SU-DHL-6 (cell line): ENCODE measurements at regions not wholly inside any gene's neighbourhood (a gene's known extent, or its start where the extent isn't known, plus 50 kb on each side); places are given as distances from the start of the nearest gene placed in this dataset.

Experiments
- H2AFZ ChIP-seq: fragments of 200-600 bp; sonication (generic); 2 replicates; pipeline ENCODE4 v1.6.1; 2014; ENCODE audit warnings: low read depth, mild to moderate bottlenecking, moderate library complexity, mixed read lengths, antibody characterized with exemption, low read length; ENCODE audit not compliant: severe bottlenecking
- H3F3A ChIP-seq: fragments of 200-600 bp; shearing (Covaris generic); 2 replicates; pipeline ENCODE4 v1.6.0; 2016; ENCODE audit warnings: antibody characterized with exemption, mild to moderate bottlenecking; ENCODE audit not compliant: insufficient read depth
- H3K27ac ChIP-seq: fragments of 200-600 bp; sonication (generic); 2 replicates; pipeline ENCODE4 v1.5.1; 2016; ENCODE audit warnings: low read depth, mild to moderate bottlenecking, low read length, moderate library complexity, mixed read lengths
- H3K27me3 ChIP-seq: fragments of 200-600 bp; sonication (generic), shearing (Covaris generic); 2 replicates; pipeline ENCODE4 v1.6.0; 2014; ENCODE audit warnings: mild to moderate bottlenecking, low read length
- H3K36me3 ChIP-seq: fragments of 200-600 bp; sonication (generic); 2 replicates; pipeline ENCODE4 v1.6.1; 2014; ENCODE audit warnings: mild to moderate bottlenecking, low read length, mixed read lengths
- H3K4me2 ChIP-seq: fragments of 300-600, 200-600 bp; shearing (Covaris generic), sonication (generic); 2 replicates; pipeline ENCODE4 v1.6.0; 2014; ENCODE audit warnings: low read length, low read depth, mild to moderate bottlenecking; ENCODE audit not compliant: poor library complexity, severe bottlenecking
- H3K4me3 ChIP-seq: fragments of 200-600 bp; sonication (generic); 2 replicates; pipeline ENCODE4 v1.5.1; 2014; ENCODE audit warnings: antibody characterized with exemption, low read length, mild to moderate bottlenecking, mixed read lengths; ENCODE audit not compliant: insufficient read depth, poor library complexity, severe bottlenecking
- H3K79me2 ChIP-seq: fragments of 200-600 bp; sonication (generic); 2 replicates; pipeline ENCODE4 v1.6.1; 2014; ENCODE audit warnings: mild to moderate bottlenecking, low read length, moderate library complexity; ENCODE audit not compliant: insufficient read depth
- H3K9ac ChIP-seq: fragments of 200-600 bp; sonication (generic); 2 replicates; pipeline ENCODE4 v1.7.0; 2014; ENCODE audit warnings: mild to moderate bottlenecking, low read length
- H3K9me2 ChIP-seq: fragments of 200-600 bp; sonication (generic); replicated peaks from 2 replicates; pipeline ENCODE4 v1.6.1; 2014; ENCODE audit warnings: low read length; ENCODE audit not compliant: insufficient read depth
- H3K9me3 ChIP-seq: fragments of 200-600 bp; sonication (generic); 2 replicates; pipeline ENCODE4 v1.6.1; 2014; ENCODE audit warnings: low read length, mixed read lengths; ENCODE audit not compliant: insufficient read depth
- H4K20me1 ChIP-seq: fragments of 200-600 bp; sonication (generic); 2 replicates; pipeline ENCODE4 v1.6.1; 2014; ENCODE audit warnings: low read depth, mild to moderate bottlenecking, antibody characterized with exemption, low read length, moderate library complexity, mixed read lengths
- CTCF ChIP-seq: fragments of 200-600 bp; sonication (generic); IDR thresholded peaks from one replicate; pipeline ENCODE4 v1.5.1; 2017; ENCODE audit warnings: antibody characterized with exemption, mild to moderate bottlenecking, low read length, moderate library complexity; ENCODE audit not compliant: insufficient read depth, poor library complexity, severe bottlenecking
- EZH2phosphoT487 ChIP-seq: fragments of 200-600 bp; sonication (generic), shearing (Covaris generic); conservative IDR thresholded peaks from 2 replicates; pipeline ENCODE4 v1.6.1; 2018; ENCODE audit warnings: mild to moderate bottlenecking, antibody characterized with exemption, low read length, moderate library complexity, mixed read lengths

DNA sequence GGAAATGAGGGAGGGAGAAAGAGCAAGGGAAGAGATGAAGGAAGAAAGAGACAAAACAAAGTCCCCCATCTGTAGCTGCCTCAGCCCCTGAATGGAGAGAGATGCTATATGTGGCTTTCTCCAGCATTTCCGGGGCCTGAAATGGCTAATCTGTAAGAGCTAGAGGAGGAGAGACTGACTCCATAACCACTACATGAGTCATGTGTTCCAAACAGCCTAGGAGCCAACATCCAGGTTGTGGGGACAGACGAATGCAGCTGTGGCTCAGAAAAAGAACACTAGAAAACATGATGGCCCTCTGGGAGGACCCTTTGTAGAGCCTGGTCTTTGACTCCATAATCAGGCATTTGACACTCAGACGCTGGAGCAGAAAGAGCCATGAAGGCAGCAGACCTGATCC is 292.0 kb upstream of the ZNF507 start:
- Histone ChIP-seq H3K9ac (no peak overlapping the region), H3K36me3 (no peaks in the 10 kb centered on the region), H3K9me3 (no peaks in the 10 kb centered on the region), H4K20me1 (no peaks in the 10 kb centered on the region), H3K79me2 (no peaks in the 10 kb centered on the region), H3K4me2 (no peak overlapping the region), H3K4me3 (no peak overlapping the region), H3F3A (no peaks in the 10 kb centered on the region), H3K27ac (no peak overlapping the region), H2AFZ (no peak overlapping the region), H3K9me2 (no peaks in the 10 kb centered on the region), H3K27me3 (no peaks in the 10 kb centered on the region)
- TF ChIP-seq CTCF (no peak), EZH2phosphoT487 (no peak)

GRCh38 chr19:32053861-32054260 is 291.5 kb upstream of the ZNF507 start:
- H4K20me1 ChIP-seq = no peaks in the 10 kb centered on the region
- no peaks in the 10 kb centered on the region for H3F3A ChIP-seq
- H3K4me3 ChIP-seq = no peak overlapping the region
- no peak overlapping the region for H3K4me2 ChIP-seq
- H3K9ac ChIP-seq = no peak overlapping the region
- TF ChIP-seq CTCF (no peak), EZH2phosphoT487 (no peak)
- no peak overlapping the region for H2AFZ ChIP-seq
- no peaks in the 10 kb centered on the region for H3K36me3 ChIP-seq
- H3K27ac ChIP-seq = no peak overlapping the region
- no peaks in the 10 kb centered on the region for H3K79me2 ChIP-seq
- no peaks in the 10 kb centered on the region for H3K27me3 ChIP-seq
- no peaks in the 10 kb centered on the region for H3K9me3 ChIP-seq
- no peaks in the 10 kb centered on the region for H3K9me2 ChIP-seq

DNA sequence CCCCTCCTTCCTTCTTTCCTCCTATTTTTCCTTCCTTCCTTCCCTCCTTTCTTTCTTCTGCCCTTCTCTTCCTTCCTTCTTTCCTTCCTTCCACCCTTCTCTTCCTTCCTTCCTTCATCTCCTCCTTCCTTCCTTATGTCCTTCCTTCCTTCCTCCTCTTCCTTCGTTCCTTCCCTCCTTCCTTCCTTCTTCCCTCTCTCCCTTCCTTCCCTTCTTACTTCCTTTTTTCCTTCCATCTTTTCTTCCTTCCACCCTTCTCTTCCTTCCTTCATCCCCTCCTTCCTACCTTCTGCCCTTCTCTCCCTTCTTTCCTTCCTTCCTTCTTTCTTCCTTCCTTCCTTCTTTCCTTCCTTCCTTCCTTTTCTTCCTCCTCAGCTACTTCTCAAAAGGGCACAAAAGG is 287.3 kb upstream of the ZNF507 start:
- Histone ChIP-seq H3K4me2 (no peak overlapping the region), H3K4me3 (no peak overlapping the region), H3K9me2 (no peaks in the 10 kb centered on the region), H4K20me1 (no peaks in the 10 kb centered on the region), H3F3A (no peaks in the 10 kb centered on the region), H3K79me2 (no peaks in the 10 kb centered on the region), H3K27me3 (no peaks in the 10 kb centered on the region), H3K27ac (no peak overlapping the region), H3K9ac (no peak overlapping the region), H2AFZ (no peak overlapping the region), H3K36me3 (no peaks in the 10 kb centered on the region), H3K9me3 (no peaks in the 10 kb centered on the region)
- TF ChIP-seq CTCF = no peak
- no peak for TF ChIP-seq EZH2phosphoT487

DNA sequence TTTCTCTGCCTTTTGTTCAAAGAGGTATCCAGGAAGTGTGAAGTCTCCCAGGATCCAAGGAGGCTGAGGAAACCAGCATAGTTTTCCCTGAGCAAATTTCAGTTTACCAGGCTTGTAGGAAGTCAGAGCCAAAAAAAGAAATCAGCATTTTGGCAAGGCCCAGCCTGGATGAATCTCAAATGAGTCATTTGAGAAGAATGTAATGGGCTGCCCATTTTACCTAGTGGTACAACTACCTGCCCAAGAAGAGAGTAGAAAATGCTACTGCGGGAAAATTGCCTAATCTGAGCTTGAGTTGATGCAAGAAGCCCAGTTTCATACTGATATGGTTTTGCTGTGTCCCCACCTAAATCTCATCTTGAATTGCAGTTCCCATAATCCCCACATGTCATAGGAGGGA is 284.1 kb upstream of the ZNF507 start:
- Histone ChIP-seq H3K27ac (no peak overlapping the region), H3K27me3 (no peaks in the 10 kb centered on the region), H2AFZ (no peak overlapping the region), H3K36me3 (no peaks in the 10 kb centered on the region), H3F3A (no peaks in the 10 kb centered on the region), H4K20me1 (no peaks in the 10 kb centered on the region), H3K4me3 (no peak overlapping the region), H3K9me2 (no peaks in the 10 kb centered on the region), H3K4me2 (no peak overlapping the region), H3K79me2 (no peaks in the 10 kb centered on the region), H3K9ac (no peak overlapping the region), H3K9me3 (no peaks in the 10 kb centered on the region)
- TF ChIP-seq EZH2phosphoT487 (no peak), CTCF (no peak)
